ENCODE measurements at regions not wholly inside any gene's neighbourhood (a gene's known extent, or its start where the extent isn't known, plus 50 kb on each side); places are given as distances from the start of the nearest gene placed in this dataset.
"Not testable (repeated sequence)": the region's sequence is repeated elsewhere in the genome, so short reads cannot be mapped to it uniquely, and the experiment has no call there.

- DNase-seq: peak; percentile 29
Observed at GRCh38 chr12:19572920-19573558, 133.7 kb downstream of the AEBP2 start.

- DNase-seq: no peak
Observed at GRCh38 chr12:19573866-19574265, 134.6 kb downstream of the AEBP2 start.

- DNase-seq: no peak
Observed at GRCh38 chr12:19574601-19575000, 135.3 kb downstream of the AEBP2 start.

GRCh38 chr12:19575337-19576243 is 136.3 kb downstream of the AEBP2 start:
- DNase-seq: no peak

- DNase-seq: no peak
Observed at GRCh38 chr12:19576506-19577280, 137.4 kb downstream of the AEBP2 start.

GRCh38 chr12:19577281-19577530 is 137.9 kb downstream of the AEBP2 start:
- DNase-seq: no peak

- DNase-seq: no peak
Observed at GRCh38 chr12:19584732-19585131, 145.4 kb downstream of the AEBP2 start.

GRCh38 chr12:19588951-19589350 is 149.7 kb downstream of the AEBP2 start:
- DNase-seq: no peak

- no peak for DNase-seq
Observed at GRCh38 chr12:19591951-19592350, 152.7 kb downstream of the AEBP2 start.

GRCh38 chr12:19596434-19597166 is 157.3 kb downstream of the AEBP2 start:
- DNase-seq: no peak

GRCh38 chr12:19597167-19598026 is 158.1 kb downstream of the AEBP2 start:
- DNase-seq: no peak

GRCh38 chr12:19605720-19606119 is 166.4 kb downstream of the AEBP2 start:
- no peak for DNase-seq

GRCh38 chr12:19608039-19608438 is 168.7 kb downstream of the AEBP2 start:
- DNase-seq: no peak

GRCh38 chr12:19613051-19613535 is 173.8 kb downstream of the AEBP2 start:
- no peak for DNase-seq

GRCh38 chr12:19614601-19615383 is 175.5 kb downstream of the AEBP2 start:
- DNase-seq: no peak

- DNase-seq: no peak
Observed at GRCh38 chr12:19615384-19615725, 176.1 kb downstream of the AEBP2 start.

- DNase-seq: no peak
Observed at GRCh38 chr12:19616781-19617180, 177.5 kb downstream of the AEBP2 start.

GRCh38 chr12:19620222-19620621 is 180.9 kb downstream of the AEBP2 start:
- DNase-seq: no peak

GRCh38 chr12:19623751-19624399 is 184.6 kb downstream of the AEBP2 start:
- DNase-seq: no peak

- no peak for DNase-seq
Observed at GRCh38 chr12:19624491-19624890, 185.2 kb downstream of the AEBP2 start.

GRCh38 chr12:19625551-19625950 is 186.3 kb downstream of the AEBP2 start:
- not testable (repeated sequence) for DNase-seq

Measured in NCI-H526 treated with DMSO at 0.1 percent for 48 hours (cell line).